Transverse colon (tissue), 4 donors: ENCODE measurements at regions not wholly inside any gene's neighbourhood (a gene's known extent, or its start where the extent isn't known, plus 50 kb on each side); places are given as distances from the start of the nearest gene placed in this dataset.
A peak's percentile ranks its signal among the peaks of the same experiment; 100 is the strongest.

ENCODE experiments used
- DNase-seq: peaks from one replicate; pipeline ENCODE4 v3.0.0-alpha.2; 2019
- H3K27ac ChIP-seq, 4 donors: fragments of 200-600 bp; sonication (generic); 2 replicates each; pipeline ENCODE4 v1.5.1; 2016 to 2018; ENCODE audit warnings: inconsistent platforms in 4 of 4
- H3K27me3 ChIP-seq: fragments of 200-600 bp; sonication (generic); 2 replicates; pipeline ENCODE4 v1.5.1; 2017; ENCODE audit warnings: inconsistent platforms
- H3K36me3 ChIP-seq, 4 donors: fragments of 200-600 bp; sonication (generic); 2 replicates each; pipeline ENCODE4 v1.5.1; 2017 to 2019; ENCODE audit warnings: inconsistent platforms in 4 of 4
- H3K4me1 ChIP-seq, 4 donors: fragments of 200-600 bp; sonication (generic); 2 replicates each; pipeline ENCODE4 v1.5.1; 2017 to 2020; ENCODE audit warnings: inconsistent platforms in 4 of 4
- H3K4me3 ChIP-seq, 4 donors: fragments of 200-600 bp; sonication (generic); 1 replicate in 1 of 4; 2 replicates in 3 of 4; pipeline versions ENCODE4 v1.5.1 to v1.6.1; 2017 to 2019; ENCODE audit warnings: inconsistent platforms in 4 of 4
- H3K9me3 ChIP-seq, 2 donors: fragments of 200-600 bp; sonication (generic); 2 replicates each; pipeline ENCODE4 v1.5.1; 2017 to 2019; ENCODE audit warnings: inconsistent platforms in 2 of 2
- CTCF ChIP-seq, 5 experiments: fragments of 200-600 bp in 3 of 5; fragments of 450-650 bp in 2 of 5; sonication (generic) in 3 of 5; IDR thresholded peaks; 1 replicate in 2 of 5; 2 replicates in 3 of 5; pipeline ENCODE4 v1.5.1; 2016 to 2017; ENCODE audit warnings: antibody characterized with exemption in 5 of 5, inconsistent platforms in 3 of 5, mild to moderate bottlenecking in 2 of 5, moderate library complexity in 1 of 5
- EP300 ChIP-seq: sonication (generic); formaldehyde crosslinking; IDR thresholded peaks from one replicate; pipeline ENCODE4 v1.6.1; 2017; ENCODE audit warnings: antibody characterized with exemption, low read depth
- POLR2A ChIP-seq: fragments of 450-650 bp; IDR thresholded peaks from one replicate; pipeline ENCODE4 v1.6.1; 2016; ENCODE audit warnings: antibody characterized with exemption, mild to moderate bottlenecking, moderate library complexity
- POLR2AphosphoS5 ChIP-seq, 3 donors: sonication (generic); formaldehyde crosslinking; IDR thresholded peaks; one replicate each; pipeline ENCODE4 v1.6.1; 2016; ENCODE audit warnings: antibody characterized with exemption in 3 of 3
- WGBS, 2 donors: methylation state at CpG; one replicate each; pipeline ENCODE4 v1.1.5; 2018; ENCODE audit warnings: low coverage in 1 of 2; 5-methylcytosine and 5-hydroxymethylcytosine counted together
- in situ Hi-C, 4 donors: fragments of 200-750 bp; cut with MboI; loops; one replicate each; pipeline versions ENCODE4 v1.15.0 to v1.15.1; 2017; ENCODE audit warnings: low sequenced_read_pairs in 3 of 4, low pct_ligation_motif_present in 1 of 4, low pct_unique_long_range_greater_than_20kb in 1 of 4
- intact Hi-C: fragments of 100-400 bp; cut with DNase I; formaldehyde crosslinking; loops from one replicate; pipeline ENCODE4 v1.15.1; 2023; ENCODE audit warnings: low total_unique reads

DNA sequence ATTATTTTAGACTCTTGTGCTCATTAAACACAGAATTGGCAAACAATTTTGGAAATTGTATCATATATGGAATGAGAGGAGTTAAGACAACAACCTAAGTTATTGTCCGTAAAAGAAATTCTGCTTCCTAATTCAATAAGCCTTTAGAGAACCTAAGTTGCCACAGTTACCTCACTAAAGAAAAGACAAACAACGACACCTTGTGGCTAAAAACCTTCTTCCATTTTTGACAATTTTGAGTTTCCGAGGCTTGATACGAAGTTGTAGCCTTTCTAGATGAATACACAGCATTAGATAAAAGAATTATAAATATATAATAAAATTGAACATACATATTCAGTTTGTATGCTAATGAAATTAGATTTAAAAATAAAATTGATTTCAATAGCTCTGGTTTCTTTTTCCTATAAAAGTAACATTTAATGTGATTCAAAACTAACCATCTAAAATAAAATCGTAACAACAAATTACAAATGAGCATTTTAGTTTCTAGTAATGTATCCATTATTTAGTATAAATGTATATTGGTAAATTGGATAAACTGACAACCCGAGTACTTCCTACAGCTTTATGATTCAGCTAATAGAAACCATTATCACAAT, 275.1 kb downstream of the GPM6A start:
- no peak for DNase-seq
- no peak overlapping the region for H3K4me3 ChIP-seq
- H3K27ac ChIP-seq: no peak overlapping the region
- peaks cover 0 to 2% of the 10 kb centered on the region in 2 donors for H3K9me3 ChIP-seq
- in situ Hi-C loops (loop anchor here in 1 of 4 donors (25.0 kb wide), 1 partner anchor 1175 kb away; no protein-coding TSS in a partner anchor), intact Hi-C loops (no loop called here)
- no peaks in the 10 kb centered on the region for H3K27me3 ChIP-seq
- no peaks in the 10 kb centered on the region for H3K4me1 ChIP-seq
- H3K36me3 ChIP-seq: no peaks in the 10 kb centered on the region
- peak in 3 of 5 experiments; percentile 18 to 33 (median 26) for TF ChIP-seq CTCF (IDR thresholded peaks at IDR 0.05)
- no peak for TF ChIP-seq POLR2AphosphoS5 (IDR thresholded peaks at IDR 0.05)
- WGBS, 2 donors: 29 to 40% methylated on average over 5 to 6 of the region's 6 CpGs

DNA sequence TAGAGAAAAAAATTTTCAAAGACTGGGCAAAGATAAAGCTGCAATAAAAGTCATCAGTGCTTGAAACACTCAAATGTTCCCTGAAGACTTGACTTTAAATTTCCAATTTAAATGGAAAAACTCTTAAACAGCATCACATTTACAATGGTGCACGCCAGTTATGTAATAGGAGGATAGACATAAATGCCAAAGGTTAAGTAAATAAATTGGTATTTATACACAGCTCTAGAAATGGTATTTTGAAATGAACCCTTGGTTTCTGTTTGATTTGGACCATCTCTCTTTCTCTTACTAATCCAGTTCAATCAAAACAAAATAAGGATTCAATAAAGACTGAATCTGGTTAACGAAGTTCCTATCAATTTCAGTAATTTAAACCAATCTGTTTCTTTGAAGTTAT, 272.6 kb downstream of the GPM6A start:
- in situ Hi-C loops (loop anchor here in 1 of 4 donors (25.0 kb wide), 1 partner anchor 1177 kb away; no protein-coding TSS in a partner anchor), intact Hi-C loops (no loop called here)
- H3K27me3 ChIP-seq: no peaks in the 10 kb centered on the region
- no peak overlapping the region for H3K4me3 ChIP-seq
- peaks cover 0 to 3% (median 1%) of the 10 kb centered on the region in 4 donors for H3K4me1 ChIP-seq
- DNase-seq: no peak
- H3K9me3 ChIP-seq: no peaks in the 10 kb centered on the region
- no peak overlapping the region for H3K27ac ChIP-seq
- H3K36me3 ChIP-seq: no peaks in the 10 kb centered on the region
- TF ChIP-seq EP300 (no peak), POLR2AphosphoS5 (IDR thresholded peaks at IDR 0.05) (no peak), POLR2A (no peak), CTCF (IDR thresholded peaks at IDR 0.05) (no peak)
- 49 to 52% methylated on average over 2 of the region's 2 CpGs for WGBS, 2 donors

DNA sequence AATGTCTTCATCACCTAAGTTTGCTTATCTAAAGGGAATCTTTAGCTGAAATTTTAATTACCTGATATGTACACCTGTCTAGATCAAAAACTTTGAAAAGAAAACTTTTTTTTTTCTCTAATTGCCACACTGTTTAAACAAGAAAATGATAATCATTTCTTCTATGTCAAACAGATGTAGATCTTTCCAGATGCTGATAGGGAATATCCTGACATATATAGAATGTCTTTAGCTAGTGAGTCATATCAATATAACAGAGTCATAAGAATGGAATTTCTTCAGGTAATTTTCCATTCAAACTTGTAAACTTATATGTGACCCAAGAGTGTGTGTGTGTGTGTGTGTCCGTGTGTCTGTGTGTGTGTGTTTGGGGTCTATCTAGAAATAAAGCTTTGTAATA, 271.9 kb downstream of the GPM6A start:
- TF ChIP-seq POLR2AphosphoS5 (IDR thresholded peaks at IDR 0.05) (no peak), EP300 (no peak), CTCF (IDR thresholded peaks at IDR 0.05) (no peak)
- no peaks in the 10 kb centered on the region for H3K36me3 ChIP-seq
- DNase-seq: no peak
- intact Hi-C loops (no loop called here), in situ Hi-C loops (loop anchor here in 1 of 4 donors (25.0 kb wide), 1 partner anchor 1178 kb away; no protein-coding TSS in a partner anchor)
- no peak overlapping the region for H3K27ac ChIP-seq
- H3K27me3 ChIP-seq: no peaks in the 10 kb centered on the region
- H3K4me1 ChIP-seq: peaks cover 0 to 3% (median 1%) of the 10 kb centered on the region in 4 donors
- no peaks in the 10 kb centered on the region for H3K9me3 ChIP-seq
- H3K4me3 ChIP-seq: no peak overlapping the region
- 67 to 81% methylated on average over 1 of the region's 1 CpG for WGBS, 2 donors

DNA sequence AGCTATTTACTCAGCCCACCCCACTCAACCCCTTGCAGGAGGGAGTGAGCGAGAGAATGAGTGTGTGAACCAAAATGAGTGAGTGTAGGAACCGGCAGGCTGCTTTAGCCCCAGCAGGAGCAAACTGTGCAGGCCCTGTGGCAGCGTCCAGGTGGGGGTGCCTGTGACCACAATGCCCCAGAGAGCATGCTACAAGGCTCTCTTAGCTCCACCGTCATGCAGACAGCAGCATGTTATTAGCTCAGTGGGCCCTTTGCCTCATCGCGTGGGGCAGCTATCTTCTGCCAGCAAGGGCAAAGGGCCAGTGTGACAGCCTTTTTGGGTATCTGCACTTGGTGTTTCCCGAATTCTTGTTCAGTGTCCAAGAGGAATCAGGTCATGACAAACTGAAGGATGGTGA, 271.3 kb downstream of the GPM6A start:
- no peak for DNase-seq
- H3K36me3 ChIP-seq: no peaks in the 10 kb centered on the region
- TF ChIP-seq POLR2AphosphoS5 (IDR thresholded peaks at IDR 0.05): no peak
- in situ Hi-C loops: loop anchor here in 1 of 4 donors (25.0 kb wide), 1 partner anchor 1178 kb away; no protein-coding TSS in a partner anchor
- WGBS, 2 donors: 61 to 84% methylated on average over 3 to 7 of the region's 7 CpGs
- no peaks in the 10 kb centered on the region for H3K9me3 ChIP-seq
- H3K27ac ChIP-seq: no peak overlapping the region
- intact Hi-C loops: no loop called here
- no peaks in the 10 kb centered on the region for H3K27me3 ChIP-seq
- H3K4me3 ChIP-seq: no peak overlapping the region
- peaks cover 0 to 3% (median 1%) of the 10 kb centered on the region in 4 donors for H3K4me1 ChIP-seq

- TF ChIP-seq CTCF (IDR thresholded peaks at IDR 0.05): no peak
- TF ChIP-seq EP300: no peak
- no peak for TF ChIP-seq POLR2AphosphoS5 (IDR thresholded peaks at IDR 0.05)
- TF ChIP-seq POLR2A: no peak
- H3K9me3 ChIP-seq: no peaks in the 10 kb centered on the region
- in situ Hi-C loops (loop anchor here in 1 of 4 donors (25.0 kb wide), 1 partner anchor 1180 kb away; no protein-coding TSS in a partner anchor), intact Hi-C loops (no loop called here)
- DNase-seq: no peak
- H3K27ac ChIP-seq: no peak overlapping the region
- no peaks in the 10 kb centered on the region for H3K36me3 ChIP-seq
- H3K4me3 ChIP-seq: no peak overlapping the region
- H3K27me3 ChIP-seq: no peaks in the 10 kb centered on the region
- whole genome bisulfite sequencing, 2 donors: 67% methylated on average over 1 of the region's 1 CpG
- H3K4me1 ChIP-seq: peaks cover 0 to 3% (median 1%) of the 10 kb centered on the region in 4 donors
These were observed 269.3 kb downstream of the GPM6A start for GRCh38 chr4:175542786-175543185.
